Activated T-cell treated with anti-CD3 and anti-CD28 coated beads for 48 hours (primary cell): ENCODE measurements at regions not wholly inside any gene's neighbourhood (a gene's known extent, or its start where the extent isn't known, plus 50 kb on each side); places are given as distances from the start of the nearest gene placed in this dataset.

Experiments
- DNase-seq: peaks from one replicate; pipeline ENCODE4 v3.0.0-alpha.2; 2020; ENCODE audit warnings: low read depth

- DNase-seq: no peak
These were observed 319.6 kb upstream of the CDH11 start for GRCh38 chr16:65441501-65441900.

- DNase-seq: no peak
These were observed 307.8 kb upstream of the CDH11 start for GRCh38 chr16:65429504-65430181.

GRCh38 chr16:65426484-65426883, 304.6 kb upstream of the CDH11 start:
- DNase-seq: no peak

GRCh38 chr16:65422934-65423333, 301.1 kb upstream of the CDH11 start:
- DNase-seq: no peak

GRCh38 chr16:65421596-65421995, 299.7 kb upstream of the CDH11 start:
- DNase-seq: no peak

- DNase-seq: no peak
These were observed 296.6 kb upstream of the CDH11 start for GRCh38 chr16:65418435-65418834.

- DNase-seq: no peak
These were observed 293.6 kb upstream of the CDH11 start for GRCh38 chr16:65415460-65415859.

GRCh38 chr16:65414284-65414984, 292.6 kb upstream of the CDH11 start:
- no peak for DNase-seq

GRCh38 chr16:65413861-65414260, 292.0 kb upstream of the CDH11 start:
- DNase-seq: no peak

- DNase-seq: no peak
These were observed 288.9 kb upstream of the CDH11 start for GRCh38 chr16:65410801-65411200.

- DNase-seq: no peak
These were observed 287.6 kb upstream of the CDH11 start for GRCh38 chr16:65409510-65409909.

- no peak for DNase-seq
These were observed 285.1 kb upstream of the CDH11 start for GRCh38 chr16:65406933-65407332.

GRCh38 chr16:65406116-65406515, 284.3 kb upstream of the CDH11 start:
- DNase-seq: no peak

GRCh38 chr16:65394281-65394680, 272.4 kb upstream of the CDH11 start:
- DNase-seq: no peak

- DNase-seq: no peak
These were observed 271.1 kb upstream of the CDH11 start for GRCh38 chr16:65392806-65393565.

GRCh38 chr16:65388592-65388991, 266.7 kb upstream of the CDH11 start:
- DNase-seq: no peak

- no peak for DNase-seq
These were observed 264.8 kb upstream of the CDH11 start for GRCh38 chr16:65386672-65387071.

- DNase-seq: no peak
These were observed 262.6 kb upstream of the CDH11 start for GRCh38 chr16:65384441-65384840.

- DNase-seq: no peak
These were observed 255.3 kb upstream of the CDH11 start for GRCh38 chr16:65377195-65377594.

- DNase-seq: no peak
These were observed 254.7 kb upstream of the CDH11 start for GRCh38 chr16:65376601-65377000.

GRCh38 chr16:65375651-65376050, 253.8 kb upstream of the CDH11 start:
- no peak for DNase-seq

GRCh38 chr16:65373097-65373496, 251.2 kb upstream of the CDH11 start:
- DNase-seq: no peak

- no peak for DNase-seq
These were observed 250.3 kb upstream of the CDH11 start for GRCh38 chr16:65372171-65372570.
